ENCODE measurements at regions not wholly inside any gene's neighbourhood (a gene's known extent, or its start where the extent isn't known, plus 50 kb on each side); places are given as distances from the start of the nearest gene placed in this dataset.
"Not testable (repeated sequence)": the region's sequence is repeated elsewhere in the genome, so short reads cannot be mapped to it uniquely, and the experiment has no call there.

GRCh38 chr2:239882781-239883180 lies 142.4 kb downstream of the NDUFA10 start:
- no peak for DNase-seq

GRCh38 chr2:239882331-239882732 lies 142.8 kb downstream of the NDUFA10 start:
- peak; percentile 29 for DNase-seq

GRCh38 chr2:239881561-239882320 lies 143.4 kb downstream of the NDUFA10 start:
- no peak for DNase-seq

- no peak for DNase-seq
These were observed 144.1 kb downstream of the NDUFA10 start for GRCh38 chr2:239881031-239881471.

GRCh38 chr2:239880396-239880795 lies 144.7 kb downstream of the NDUFA10 start:
- no peak for DNase-seq

GRCh38 chr2:239879423-239880084 lies 145.6 kb downstream of the NDUFA10 start:
- no peak for DNase-seq

GRCh38 chr2:239878686-239879085 lies 146.5 kb downstream of the NDUFA10 start:
- DNase-seq: no peak

- no peak for DNase-seq
These were observed 148.2 kb downstream of the NDUFA10 start for GRCh38 chr2:239876948-239877289.

- DNase-seq: no peak
These were observed 148.7 kb downstream of the NDUFA10 start for GRCh38 chr2:239876271-239876947.

GRCh38 chr2:239874636-239875356 lies 150.3 kb downstream of the NDUFA10 start:
- DNase-seq: no peak

GRCh38 chr2:239873656-239874635 lies 151.2 kb downstream of the NDUFA10 start:
- no peak for DNase-seq

- DNase-seq: no peak
These were observed 153.4 kb downstream of the NDUFA10 start for GRCh38 chr2:239871481-239872435.

GRCh38 chr2:239870863-239871262 lies 154.3 kb downstream of the NDUFA10 start:
- no peak for DNase-seq

- DNase-seq: no peak
These were observed 154.9 kb downstream of the NDUFA10 start for GRCh38 chr2:239870276-239870675.

- no peak for DNase-seq
These were observed 155.6 kb downstream of the NDUFA10 start for GRCh38 chr2:239869272-239870155.

GRCh38 chr2:239868556-239869181 lies 156.5 kb downstream of the NDUFA10 start:
- DNase-seq: no peak

- no peak for DNase-seq
These were observed 158.4 kb downstream of the NDUFA10 start for GRCh38 chr2:239866778-239867177.

GRCh38 chr2:239866350-239866749 lies 158.8 kb downstream of the NDUFA10 start:
- no peak for DNase-seq

GRCh38 chr2:239865856-239866255 lies 159.3 kb downstream of the NDUFA10 start:
- DNase-seq: not testable (repeated sequence)

Measured in midbrain (tissue), 1 donor.